ENCODE measurements at regions not wholly inside any gene's neighbourhood (a gene's known extent, or its start where the extent isn't known, plus 50 kb on each side); places are given as distances from the start of the nearest gene placed in this dataset.

DNA sequence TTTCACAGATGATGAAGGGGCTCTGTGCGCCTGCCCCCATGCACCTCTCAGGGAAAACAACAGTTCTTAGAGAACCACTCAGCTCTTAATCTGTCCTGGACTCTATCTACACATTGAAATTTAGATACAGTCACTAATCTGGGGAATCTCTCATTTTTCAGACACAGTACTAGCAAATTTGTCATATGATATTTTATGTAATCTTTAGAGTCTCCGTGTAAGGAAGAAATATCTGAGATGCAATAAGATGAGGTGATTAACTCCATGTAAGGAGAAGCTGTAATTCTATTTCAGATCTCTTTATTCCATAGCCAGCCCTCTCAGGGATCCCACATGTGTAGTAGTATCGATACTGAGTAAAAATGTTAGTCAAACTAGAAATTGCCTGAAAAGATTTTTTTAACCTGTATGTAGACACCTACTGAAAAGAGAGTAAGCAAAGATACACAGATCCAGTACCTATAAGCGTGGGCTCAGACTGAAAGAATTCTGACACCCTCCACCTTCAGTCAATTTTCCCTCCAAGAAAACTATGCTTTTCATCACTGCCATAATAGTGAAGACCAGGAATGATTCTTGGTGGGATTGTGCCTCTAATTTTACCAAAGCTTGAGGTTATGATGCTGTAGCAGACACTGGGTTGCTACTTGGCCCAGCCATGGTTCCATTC lies 279.6 kb upstream of the TMEM161B start:
- Histone ChIP-seq H3K4me3 (ENCODE audit: low read length in 2 of 2) (no peak overlapping the region), H3K27ac (ENCODE audit: low read depth in 2 of 2, low read length in 2 of 2) (no peak overlapping the region), H3K36me3 (ENCODE audit: control insufficient read depth in 2 of 2, insufficient read depth in 2 of 2, low read length in 2 of 2) (no peaks in the 10 kb centered on the region), H3K9ac (ENCODE audit: low read depth in 1 of 2, low read length in 2 of 2) (no peak overlapping the region), H3K4me1 (ENCODE audit: control insufficient read depth in 2 of 2, insufficient read depth in 2 of 2, low read length in 2 of 2) (no peaks in the 10 kb centered on the region), H3K9me3 (ENCODE audit: control insufficient read depth in 2 of 2, low read length in 2 of 2) (no peaks in the 10 kb centered on the region), H3K27me3 (ENCODE audit: control insufficient read depth in 2 of 2, insufficient read depth in 2 of 2, low read length in 2 of 2) (no peaks in the 10 kb centered on the region)

DNA sequence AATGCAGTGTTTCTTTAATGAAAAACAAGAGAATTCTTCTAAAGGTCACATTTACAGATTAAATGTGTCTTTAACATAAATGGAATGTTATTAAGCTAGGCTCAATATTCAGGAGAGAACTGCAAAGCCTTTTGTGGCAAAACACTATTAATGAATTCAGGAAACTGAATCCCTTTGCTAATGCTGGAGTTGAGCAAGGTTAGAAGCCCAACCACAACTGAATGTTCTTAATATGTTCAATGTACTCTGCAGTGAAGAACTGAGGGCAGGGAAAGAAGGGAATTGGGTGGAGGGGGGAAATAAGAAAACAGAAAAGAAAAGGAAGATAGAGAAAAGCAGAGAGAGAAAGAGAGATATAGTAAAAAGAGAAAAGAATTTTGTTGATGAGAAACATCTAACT lies 276.7 kb upstream of the TMEM161B start:
- Histone ChIP-seq H3K9me3 (ENCODE audit: control insufficient read depth in 2 of 2, low read length in 2 of 2) (no peaks in the 10 kb centered on the region), H3K4me3 (ENCODE audit: low read length in 2 of 2) (no peak overlapping the region), H3K27ac (ENCODE audit: low read depth in 2 of 2, low read length in 2 of 2) (no peak overlapping the region), H3K4me1 (ENCODE audit: control insufficient read depth in 2 of 2, insufficient read depth in 2 of 2, low read length in 2 of 2) (no peaks in the 10 kb centered on the region), H3K36me3 (ENCODE audit: control insufficient read depth in 2 of 2, insufficient read depth in 2 of 2, low read length in 2 of 2) (no peaks in the 10 kb centered on the region), H3K9ac (ENCODE audit: low read depth in 1 of 2, low read length in 2 of 2) (no peak overlapping the region), H3K27me3 (ENCODE audit: control insufficient read depth in 2 of 2, insufficient read depth in 2 of 2, low read length in 2 of 2) (no peaks in the 10 kb centered on the region)

GRCh38 chr5:88544671-88545070 lies 276.0 kb upstream of the TMEM161B start:
- H3K27me3 ChIP-seq (ENCODE audit: control insufficient read depth in 2 of 2, insufficient read depth in 2 of 2, low read length in 2 of 2): no peaks in the 10 kb centered on the region
- no peaks in the 10 kb centered on the region for H3K4me1 ChIP-seq (ENCODE audit: control insufficient read depth in 2 of 2, insufficient read depth in 2 of 2, low read length in 2 of 2)
- H3K9ac ChIP-seq (ENCODE audit: low read depth in 1 of 2, low read length in 2 of 2): no peak overlapping the region
- no peaks in the 10 kb centered on the region for H3K36me3 ChIP-seq (ENCODE audit: control insufficient read depth in 2 of 2, insufficient read depth in 2 of 2, low read length in 2 of 2)
- no peak overlapping the region for H3K27ac ChIP-seq (ENCODE audit: low read depth in 2 of 2, low read length in 2 of 2)
- H3K9me3 ChIP-seq (ENCODE audit: control insufficient read depth in 2 of 2, low read length in 2 of 2): no peaks in the 10 kb centered on the region
- no peak overlapping the region for H3K4me3 ChIP-seq (ENCODE audit: low read length in 2 of 2)

DNA sequence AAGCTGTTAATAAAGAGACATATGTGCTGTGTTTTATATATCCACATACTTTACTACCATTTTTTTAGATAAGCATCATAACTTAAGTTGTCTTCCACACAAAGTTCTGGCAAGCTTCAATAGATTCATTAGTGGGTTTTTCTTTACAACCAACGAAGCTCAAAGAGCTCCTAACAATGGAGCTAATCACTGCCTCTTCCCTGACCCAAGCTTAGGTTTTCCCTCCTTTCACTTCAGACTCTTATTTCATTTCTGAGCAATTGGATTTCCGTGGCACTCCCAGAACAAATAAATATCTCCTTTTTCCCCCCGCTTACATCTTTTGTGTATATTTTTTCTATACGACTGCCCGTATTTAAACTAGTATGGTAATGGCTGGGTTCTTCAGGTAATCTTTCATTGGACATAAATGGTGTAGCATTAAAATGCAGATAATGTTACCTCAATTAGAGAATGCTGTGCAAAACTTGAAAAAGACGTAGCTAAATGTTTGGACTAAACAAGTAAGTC lies 275.5 kb upstream of the TMEM161B start:
- Histone ChIP-seq H3K27me3 (ENCODE audit: control insufficient read depth in 2 of 2, insufficient read depth in 2 of 2, low read length in 2 of 2) (no peaks in the 10 kb centered on the region), H3K9me3 (ENCODE audit: control insufficient read depth in 2 of 2, low read length in 2 of 2) (no peaks in the 10 kb centered on the region), H3K4me3 (ENCODE audit: low read length in 2 of 2) (no peak overlapping the region), H3K36me3 (ENCODE audit: control insufficient read depth in 2 of 2, insufficient read depth in 2 of 2, low read length in 2 of 2) (no peaks in the 10 kb centered on the region), H3K27ac (ENCODE audit: low read depth in 2 of 2, low read length in 2 of 2) (no peak overlapping the region), H3K9ac (ENCODE audit: low read depth in 1 of 2, low read length in 2 of 2) (no peak overlapping the region), H3K4me1 (ENCODE audit: control insufficient read depth in 2 of 2, insufficient read depth in 2 of 2, low read length in 2 of 2) (no peaks in the 10 kb centered on the region)

- H3K9me3 ChIP-seq (ENCODE audit: control insufficient read depth in 2 of 2, low read length in 2 of 2): no peaks in the 10 kb centered on the region
- H3K27me3 ChIP-seq (ENCODE audit: control insufficient read depth in 2 of 2, insufficient read depth in 2 of 2, low read length in 2 of 2): no peaks in the 10 kb centered on the region
- H3K4me3 ChIP-seq (ENCODE audit: low read length in 2 of 2): no peak overlapping the region
- H3K9ac ChIP-seq (ENCODE audit: low read depth in 1 of 2, low read length in 2 of 2): no peak overlapping the region
- no peak overlapping the region for H3K27ac ChIP-seq (ENCODE audit: low read depth in 2 of 2, low read length in 2 of 2)
- H3K4me1 ChIP-seq (ENCODE audit: control insufficient read depth in 2 of 2, insufficient read depth in 2 of 2, low read length in 2 of 2): no peaks in the 10 kb centered on the region
- H3K36me3 ChIP-seq (ENCODE audit: control insufficient read depth in 2 of 2, insufficient read depth in 2 of 2, low read length in 2 of 2): no peaks in the 10 kb centered on the region
These were observed 274.1 kb upstream of the TMEM161B start for GRCh38 chr5:88542786-88543185.

- no peaks in the 10 kb centered on the region for H3K9me3 ChIP-seq (ENCODE audit: control insufficient read depth in 2 of 2, low read length in 2 of 2)
- no peaks in the 10 kb centered on the region for H3K27me3 ChIP-seq (ENCODE audit: control insufficient read depth in 2 of 2, insufficient read depth in 2 of 2, low read length in 2 of 2)
- H3K4me1 ChIP-seq (ENCODE audit: control insufficient read depth in 2 of 2, insufficient read depth in 2 of 2, low read length in 2 of 2): no peaks in the 10 kb centered on the region
- H3K4me3 ChIP-seq (ENCODE audit: low read length in 2 of 2): no peak overlapping the region
- no peak overlapping the region for H3K27ac ChIP-seq (ENCODE audit: low read depth in 2 of 2, low read length in 2 of 2)
- no peaks in the 10 kb centered on the region for H3K36me3 ChIP-seq (ENCODE audit: control insufficient read depth in 2 of 2, insufficient read depth in 2 of 2, low read length in 2 of 2)
- H3K9ac ChIP-seq (ENCODE audit: low read depth in 1 of 2, low read length in 2 of 2): no peak overlapping the region
These were observed 271.9 kb upstream of the TMEM161B start for GRCh38 chr5:88540471-88541115.

DNA sequence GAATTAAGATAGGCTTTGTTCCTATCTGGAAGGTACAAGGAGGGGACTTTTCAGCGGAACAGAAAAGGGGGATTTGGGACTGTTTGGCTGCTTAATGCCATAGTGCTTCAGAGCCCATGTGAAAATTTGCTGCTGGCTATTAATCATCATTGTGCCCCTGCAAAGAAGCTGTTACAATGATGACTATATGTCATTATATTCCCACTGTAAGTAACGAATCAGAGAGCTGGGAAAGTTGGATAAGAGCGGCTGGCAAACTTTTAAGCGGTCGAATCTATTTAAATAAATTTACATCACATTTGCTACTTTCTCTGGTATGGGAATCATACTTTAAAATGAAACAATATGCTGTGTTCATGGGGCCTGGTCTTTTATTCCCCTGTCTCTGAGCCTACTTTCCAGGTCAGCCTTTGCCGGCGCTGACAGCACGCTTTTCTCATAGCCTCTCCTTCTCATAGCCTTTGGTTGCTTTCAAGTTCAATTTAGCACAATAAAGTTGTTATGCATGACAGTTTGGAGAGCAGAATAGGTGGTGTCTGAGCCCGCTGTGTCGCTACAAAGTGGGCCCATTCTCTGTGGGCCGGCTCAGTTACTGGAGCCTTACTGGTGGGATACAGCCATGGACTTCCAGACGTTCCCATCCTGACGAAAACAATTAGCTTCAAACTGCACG lies 271.2 kb upstream of the TMEM161B start:
- Histone ChIP-seq H3K36me3 (ENCODE audit: control insufficient read depth in 2 of 2, insufficient read depth in 2 of 2, low read length in 2 of 2) (no peaks in the 10 kb centered on the region), H3K27me3 (ENCODE audit: control insufficient read depth in 2 of 2, insufficient read depth in 2 of 2, low read length in 2 of 2) (no peaks in the 10 kb centered on the region), H3K27ac (ENCODE audit: low read depth in 2 of 2, low read length in 2 of 2) (no peak overlapping the region), H3K4me3 (ENCODE audit: low read length in 2 of 2) (no peak overlapping the region), H3K4me1 (ENCODE audit: control insufficient read depth in 2 of 2, insufficient read depth in 2 of 2, low read length in 2 of 2) (no peaks in the 10 kb centered on the region), H3K9me3 (ENCODE audit: control insufficient read depth in 2 of 2, low read length in 2 of 2) (no peaks in the 10 kb centered on the region), H3K9ac (ENCODE audit: low read depth in 1 of 2, low read length in 2 of 2) (no peak overlapping the region)

DNA sequence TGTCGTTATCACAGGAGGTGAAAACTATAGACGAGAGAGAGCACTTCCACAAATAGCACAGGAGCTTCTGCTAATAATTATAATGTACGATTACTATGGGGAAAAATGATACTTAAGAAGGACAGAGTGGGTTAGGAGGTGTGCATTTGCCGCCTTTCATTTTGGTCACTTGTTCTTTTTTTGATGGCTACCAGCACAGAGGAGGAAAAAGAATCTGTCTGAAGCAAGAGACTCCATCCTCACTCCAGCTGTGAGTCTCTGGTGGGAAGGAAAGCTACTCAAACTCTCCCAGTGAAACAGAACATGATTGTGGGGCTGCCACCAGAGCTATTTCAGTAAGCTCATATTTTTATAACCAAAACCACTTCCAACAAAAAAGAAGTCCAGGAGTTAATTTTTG lies 270.4 kb upstream of the TMEM161B start:
- H3K9ac ChIP-seq (ENCODE audit: low read depth in 1 of 2, low read length in 2 of 2): no peak overlapping the region
- H3K27me3 ChIP-seq (ENCODE audit: control insufficient read depth in 2 of 2, insufficient read depth in 2 of 2, low read length in 2 of 2): no peaks in the 10 kb centered on the region
- no peaks in the 10 kb centered on the region for H3K9me3 ChIP-seq (ENCODE audit: control insufficient read depth in 2 of 2, low read length in 2 of 2)

DNA sequence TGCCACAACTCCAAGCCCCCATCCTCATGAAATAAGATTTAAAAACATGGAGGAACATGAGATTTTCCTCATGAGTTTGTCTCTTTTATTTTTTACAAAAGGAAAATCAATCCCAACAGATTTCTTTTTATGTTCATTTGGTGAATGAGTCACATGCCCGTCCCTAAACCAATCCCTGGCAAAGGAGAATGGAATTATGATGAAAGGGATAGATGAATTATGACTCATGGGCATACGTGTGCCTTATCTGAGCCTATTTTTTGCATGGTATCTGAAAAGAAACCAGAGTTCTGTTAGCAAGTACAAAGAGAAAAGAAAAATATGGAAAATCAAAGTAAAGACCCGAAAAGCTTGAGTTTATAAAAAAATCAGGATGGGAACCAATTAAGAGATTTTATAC lies 267.5 kb upstream of the TMEM161B start:
- Histone ChIP-seq H3K4me1 (ENCODE audit: control insufficient read depth in 2 of 2, insufficient read depth in 2 of 2, low read length in 2 of 2) (no peaks in the 10 kb centered on the region), H3K4me3 (ENCODE audit: low read length in 2 of 2) (no peak overlapping the region), H3K9me3 (ENCODE audit: control insufficient read depth in 2 of 2, low read length in 2 of 2) (no peaks in the 10 kb centered on the region), H3K36me3 (ENCODE audit: control insufficient read depth in 2 of 2, insufficient read depth in 2 of 2, low read length in 2 of 2) (no peaks in the 10 kb centered on the region), H3K27me3 (ENCODE audit: control insufficient read depth in 2 of 2, insufficient read depth in 2 of 2, low read length in 2 of 2) (no peaks in the 10 kb centered on the region), H3K27ac (ENCODE audit: low read depth in 2 of 2, low read length in 2 of 2) (no peak overlapping the region), H3K9ac (ENCODE audit: low read depth in 1 of 2, low read length in 2 of 2) (no peak overlapping the region)

More for the DNA sequence above, 270.4 kb upstream of the TMEM161B start:
- H3K4me1 ChIP-seq (ENCODE audit: control insufficient read depth in 2 of 2, insufficient read depth in 2 of 2, low read length in 2 of 2): no peaks in the 10 kb centered on the region
- no peak overlapping the region for H3K4me3 ChIP-seq (ENCODE audit: low read length in 2 of 2)
- H3K27ac ChIP-seq (ENCODE audit: low read depth in 2 of 2, low read length in 2 of 2): no peak overlapping the region
- H3K36me3 ChIP-seq (ENCODE audit: control insufficient read depth in 2 of 2, insufficient read depth in 2 of 2, low read length in 2 of 2): no peaks in the 10 kb centered on the region

GRCh38 chr5:88524941-88525340 lies 256.3 kb upstream of the TMEM161B start:
- H3K36me3 ChIP-seq (ENCODE audit: control insufficient read depth in 2 of 2, insufficient read depth in 2 of 2, low read length in 2 of 2): no peaks in the 10 kb centered on the region
- no peaks in the 10 kb centered on the region for H3K4me1 ChIP-seq (ENCODE audit: control insufficient read depth in 2 of 2, insufficient read depth in 2 of 2, low read length in 2 of 2)
- no peak overlapping the region for H3K9ac ChIP-seq (ENCODE audit: low read depth in 1 of 2, low read length in 2 of 2)
- no peak overlapping the region for H3K27ac ChIP-seq (ENCODE audit: low read depth in 2 of 2, low read length in 2 of 2)
- no peak overlapping the region for H3K4me3 ChIP-seq (ENCODE audit: low read length in 2 of 2)
- no peaks in the 10 kb centered on the region for H3K9me3 ChIP-seq (ENCODE audit: control insufficient read depth in 2 of 2, low read length in 2 of 2)
- no peaks in the 10 kb centered on the region for H3K27me3 ChIP-seq (ENCODE audit: control insufficient read depth in 2 of 2, insufficient read depth in 2 of 2, low read length in 2 of 2)

All from mucosa of rectum (tissue), 2 donors.